Coronary artery (tissue), 2 donors: ENCODE measurements at regions not wholly inside any gene's neighbourhood (a gene's known extent, or its start where the extent isn't known, plus 50 kb on each side); places are given as distances from the start of the nearest gene placed in this dataset.

Source experiments
- DNase-seq: peaks from one replicate; pipeline ENCODE4 v3.0.0-alpha.2; 2017; ENCODE audit warnings: low spot score
- H3K27ac ChIP-seq, 2 donors: fragments of 200-600 bp; sonication (generic); one replicate each; pipeline ENCODE4 v1.5.1; 2016 to 2019
- H3K4me3 ChIP-seq: fragments of 200-600 bp; sonication (generic); 2 replicates; pipeline ENCODE4 v1.5.1; 2016; ENCODE audit warnings: mild to moderate bottlenecking, moderate library complexity
- CTCF ChIP-seq: fragments of 200-600 bp; sonication (generic); IDR thresholded peaks from one replicate; pipeline ENCODE4 v1.5.1; 2019; ENCODE audit warnings: antibody characterized with exemption

- no peak overlapping the region for H3K4me3 ChIP-seq
- no peak overlapping the region for H3K27ac ChIP-seq
- no peak for DNase-seq
- no peak for TF ChIP-seq CTCF
Observed at GRCh38 chr13:105979131-105980011, 556.1 kb downstream of the EFNB2 start.

GRCh38 chr13:105974380-105974779 is 561.1 kb downstream of the EFNB2 start:
- DNase-seq, result no peak
- H3K27ac ChIP-seq, result no peak overlapping the region
- no peak overlapping the region for H3K4me3 ChIP-seq
- no peak for TF ChIP-seq CTCF

- Histone ChIP-seq H3K4me3 (no peak overlapping the region), H3K27ac (no peak overlapping the region)
- DNase-seq, result no peak
- TF ChIP-seq CTCF, result no peak
Observed at GRCh38 chr13:105972811-105973590, 562.5 kb downstream of the EFNB2 start.

DNA sequence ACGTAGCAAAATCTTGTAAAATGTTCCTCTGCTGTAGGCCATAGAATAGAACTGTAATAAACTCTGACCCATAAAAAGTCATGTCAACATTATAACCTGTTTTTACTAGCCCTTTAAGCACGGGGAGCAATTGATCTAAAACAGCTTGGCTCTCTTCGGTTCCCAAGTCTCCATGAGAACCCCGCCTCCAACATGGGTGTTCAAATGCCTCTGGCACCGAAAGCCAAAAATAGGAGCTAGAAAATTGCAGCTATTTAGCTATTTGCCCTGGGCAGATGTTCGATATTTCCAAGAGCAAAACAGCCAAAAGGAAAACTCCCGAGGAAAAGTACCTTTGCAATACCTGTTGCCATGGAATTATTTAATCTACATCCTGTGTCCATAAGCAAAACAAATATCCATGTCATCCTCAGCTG is 563.1 kb downstream of the EFNB2 start:
- no peak overlapping the region for H3K27ac ChIP-seq
- no peak for DNase-seq
- H3K4me3 ChIP-seq, result no peak overlapping the region
- no peak for TF ChIP-seq CTCF

GRCh38 chr13:105971738-105972137 is 563.7 kb downstream of the EFNB2 start:
- no peak for TF ChIP-seq CTCF
- no peak overlapping the region for H3K27ac ChIP-seq
- H3K4me3 ChIP-seq, result no peak overlapping the region
- DNase-seq, result no peak

DNA sequence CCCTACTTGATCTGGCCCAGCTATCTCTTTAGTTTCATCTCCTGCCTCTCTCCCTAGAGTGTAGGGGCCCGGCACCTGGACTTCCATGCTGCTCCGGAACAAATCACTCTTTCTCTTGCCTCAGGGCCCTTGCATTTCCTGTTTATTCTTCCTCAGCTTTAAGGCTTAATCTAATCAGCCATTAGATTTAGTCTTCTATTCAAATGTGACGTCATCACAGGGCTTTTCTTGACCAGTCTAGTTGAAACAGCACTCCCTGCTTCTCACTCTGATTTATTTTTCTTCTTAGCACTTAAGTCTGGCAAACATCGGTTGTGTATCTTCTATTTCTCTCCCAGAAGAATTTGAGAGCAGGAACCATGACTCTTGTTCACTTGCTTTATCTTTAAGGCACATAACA is 564.1 kb downstream of the EFNB2 start:
- DNase-seq, result no peak
- TF ChIP-seq CTCF, result no peak
- Histone ChIP-seq H3K27ac (no peak overlapping the region), H3K4me3 (no peak overlapping the region)
